ENCODE measurements at regions not wholly inside any gene's neighbourhood (a gene's known extent, or its start where the extent isn't known, plus 50 kb on each side); places are given as distances from the start of the nearest gene placed in this dataset.

DNA sequence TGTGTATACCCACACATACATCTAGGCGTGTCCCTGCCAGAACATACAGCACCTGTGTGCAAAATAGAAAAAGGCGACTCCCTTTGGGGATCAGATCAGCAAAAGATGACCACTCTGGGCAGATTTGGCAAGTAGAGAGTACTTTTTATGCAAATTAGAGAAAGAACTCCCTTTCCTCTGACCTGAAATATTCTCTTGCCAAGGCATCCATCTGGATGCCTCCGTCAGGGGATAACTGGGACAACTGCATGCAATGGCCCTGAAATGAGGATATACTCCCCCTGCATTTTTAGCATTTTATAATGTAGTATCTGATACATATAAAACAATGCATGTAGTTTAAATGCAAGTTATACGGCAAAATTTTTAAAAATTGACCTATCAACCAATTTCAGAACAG is 247.7 kb downstream of the ICOS start:
- no peaks in the 10 kb centered on the region for H3K9me3 ChIP-seq (ENCODE audit: low read length)
- no peak overlapping the region for H3K4me3 ChIP-seq (ENCODE audit: low read depth, low read length, poor library complexity, severe bottlenecking)
- ChIA-PET POLR2A (no interaction called here), CTCF (ENCODE audit: unreplicated experiment) (no interaction called here)
- intact Hi-C loops (cut with micrococcal nuclease; ENCODE audit: unreplicated experiment): no loop called here
- no peak overlapping the region for H3K27ac ChIP-seq (ENCODE audit: low read depth, low read length, poor library complexity, severe bottlenecking)
- no TSS peak for BruUV-seq (replicated peaks)
- H2AFZ ChIP-seq (ENCODE audit: low read length): no peak overlapping the region
- TF ChIP-seq EZH2phosphoT487 (IDR thresholded peaks at IDR 0.05; ENCODE audit: borderline replicate concordance, low read depth, low read length): no peak
- TF ChIP-seq, protein P1, sequence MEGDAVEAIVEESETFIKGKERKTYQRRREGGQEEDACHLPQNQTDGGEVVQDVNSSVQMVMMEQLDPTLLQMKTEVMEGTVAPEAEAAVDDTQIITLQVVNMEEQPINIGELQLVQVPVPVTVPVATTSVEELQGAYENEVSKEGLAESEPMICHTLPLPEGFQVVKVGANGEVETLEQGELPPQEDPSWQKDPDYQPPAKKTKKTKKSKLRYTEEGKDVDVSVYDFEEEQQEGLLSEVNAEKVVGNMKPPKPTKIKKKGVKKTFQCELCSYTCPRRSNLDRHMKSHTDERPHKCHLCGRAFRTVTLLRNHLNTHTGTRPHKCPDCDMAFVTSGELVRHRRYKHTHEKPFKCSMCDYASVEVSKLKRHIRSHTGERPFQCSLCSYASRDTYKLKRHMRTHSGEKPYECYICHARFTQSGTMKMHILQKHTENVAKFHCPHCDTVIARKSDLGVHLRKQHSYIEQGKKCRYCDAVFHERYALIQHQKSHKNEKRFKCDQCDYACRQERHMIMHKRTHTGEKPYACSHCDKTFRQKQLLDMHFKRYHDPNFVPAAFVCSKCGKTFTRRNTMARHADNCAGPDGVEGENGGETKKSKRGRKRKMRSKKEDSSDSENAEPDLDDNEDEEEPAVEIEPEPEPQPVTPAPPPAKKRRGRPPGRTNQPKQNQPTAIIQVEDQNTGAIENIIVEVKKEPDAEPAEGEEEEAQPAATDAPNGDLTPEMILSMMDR (conservative IDR thresholded peaks at IDR 0.05; ENCODE audit: low read length): no peak
- H3K4me1 ChIP-seq (ENCODE audit: insufficient read depth, low read length, poor library complexity, severe bottlenecking): no peaks in the 10 kb centered on the region
- no peaks in the 10 kb centered on the region for H3K79me2 ChIP-seq (ENCODE audit: insufficient read depth, low read depth, low read length)
- H3K4me2 ChIP-seq (ENCODE audit: low read length): no peak overlapping the region
- DNase-seq (ENCODE audit: low spot score): no peak
- H3K9me2 ChIP-seq (ENCODE audit: insufficient read depth, low read length): no peaks in the 10 kb centered on the region
- no peaks in the 10 kb centered on the region for H3K36me3 ChIP-seq (ENCODE audit: insufficient read depth, low read length)
- H4K20me1 ChIP-seq (ENCODE audit: insufficient read depth, low read length): no peaks in the 10 kb centered on the region

DNA sequence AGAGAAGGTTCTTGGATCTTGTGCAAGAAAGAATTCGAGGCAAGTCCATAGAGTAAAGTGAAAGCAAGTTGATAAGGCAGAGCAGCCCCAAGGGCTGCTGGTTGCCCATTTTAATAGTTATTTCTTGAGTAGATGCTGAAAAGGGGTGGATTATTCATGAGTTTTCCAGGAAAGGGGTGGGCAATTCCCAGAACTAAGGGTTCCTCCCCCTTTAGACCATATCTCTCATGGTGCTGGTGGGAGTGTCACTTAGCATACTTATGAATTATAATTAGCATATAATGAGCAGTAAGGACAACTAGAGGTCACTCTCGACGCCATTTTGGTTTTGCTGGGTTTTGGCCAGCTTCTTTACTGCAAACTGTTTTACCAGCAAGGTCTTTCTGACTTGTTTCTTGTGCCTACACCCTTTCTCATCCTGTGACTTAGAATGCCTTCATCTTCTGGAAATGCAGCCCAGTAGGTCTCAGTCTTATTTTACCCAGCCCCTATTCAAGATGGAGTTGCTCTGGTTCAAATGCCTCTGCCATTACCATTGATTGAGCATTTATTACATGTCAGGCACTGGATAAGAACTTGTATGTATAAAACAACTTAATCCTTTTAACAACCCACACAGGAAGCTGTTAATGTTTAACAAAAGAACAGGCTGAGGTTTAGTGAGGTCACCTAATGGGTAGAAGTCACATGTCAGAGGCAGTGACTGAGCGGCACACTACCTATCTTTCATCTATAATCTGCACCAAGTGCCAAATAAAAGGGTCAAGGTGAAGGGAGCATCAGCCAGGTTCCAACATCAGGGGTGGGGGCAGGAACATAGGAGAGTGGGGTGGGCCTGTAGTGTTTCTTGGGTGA is 250.9 kb downstream of the ICOS start:
- H3K36me3 ChIP-seq (ENCODE audit: insufficient read depth, low read length): no peaks in the 10 kb centered on the region
- H3K4me1 ChIP-seq (ENCODE audit: insufficient read depth, low read length, poor library complexity, severe bottlenecking): no peaks in the 10 kb centered on the region
- H3K4me2 ChIP-seq (ENCODE audit: low read length): no peak overlapping the region
- no peaks in the 10 kb centered on the region for H3K9me3 ChIP-seq (ENCODE audit: low read length)
- ChIA-PET POLR2A (interaction anchor here (1.0 kb wide), 1 partner anchor 219 kb away, joined by 5 read pairs; no protein-coding TSS in a partner anchor), CTCF (ENCODE audit: unreplicated experiment) (no interaction called here)
- no peak for DNase-seq (ENCODE audit: low spot score)
- no peaks in the 10 kb centered on the region for H3K9me2 ChIP-seq (ENCODE audit: insufficient read depth, low read length)
- no peak overlapping the region for H2AFZ ChIP-seq (ENCODE audit: low read length)
- H4K20me1 ChIP-seq (ENCODE audit: insufficient read depth, low read length): no peaks in the 10 kb centered on the region
- H3K27ac ChIP-seq (ENCODE audit: low read depth, low read length, poor library complexity, severe bottlenecking): no peak overlapping the region
- H3K79me2 ChIP-seq (ENCODE audit: insufficient read depth, low read depth, low read length): no peaks in the 10 kb centered on the region
- intact Hi-C loops (cut with micrococcal nuclease; ENCODE audit: unreplicated experiment): no loop called here
- no peak overlapping the region for H3K4me3 ChIP-seq (ENCODE audit: low read depth, low read length, poor library complexity, severe bottlenecking)
- TF ChIP-seq, protein P1 (conservative IDR thresholded peaks at IDR 0.05; ENCODE audit: low read length): no peak
- TF ChIP-seq EZH2phosphoT487 (IDR thresholded peaks at IDR 0.05; ENCODE audit: borderline replicate concordance, low read depth, low read length): no peak
- BruUV-seq (replicated peaks): no TSS peak

DNA sequence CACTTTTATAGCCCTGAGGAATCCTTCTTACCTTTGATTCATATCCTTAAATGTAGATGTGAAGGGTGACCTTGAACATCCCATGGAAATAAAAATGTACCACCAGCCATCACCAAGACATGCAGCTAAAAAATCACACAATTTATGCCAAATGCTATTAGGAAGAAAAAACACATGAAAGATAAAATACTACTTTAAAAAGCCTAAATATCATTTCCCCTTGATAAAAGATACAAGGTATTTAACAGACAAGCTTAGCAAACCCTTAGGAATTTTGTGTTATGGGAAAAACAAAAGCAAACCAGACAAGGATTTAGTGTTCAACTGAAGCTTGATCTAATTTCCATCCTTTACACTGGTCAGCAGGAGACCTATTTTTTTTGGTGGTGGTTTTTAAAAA is 255.0 kb downstream of the ICOS start:
- DNase-seq (ENCODE audit: low spot score): no peak
- Histone ChIP-seq H3K36me3 (ENCODE audit: insufficient read depth, low read length) (no peaks in the 10 kb centered on the region), H3K4me3 (ENCODE audit: low read depth, low read length, poor library complexity, severe bottlenecking) (no peak overlapping the region), H3K9me2 (ENCODE audit: insufficient read depth, low read length) (no peaks in the 10 kb centered on the region), H4K20me1 (ENCODE audit: insufficient read depth, low read length) (no peaks in the 10 kb centered on the region), H3K9me3 (ENCODE audit: low read length) (no peaks in the 10 kb centered on the region), H3K4me1 (ENCODE audit: insufficient read depth, low read length, poor library complexity, severe bottlenecking) (no peaks in the 10 kb centered on the region), H3K79me2 (ENCODE audit: insufficient read depth, low read depth, low read length) (no peaks in the 10 kb centered on the region), H3K27ac (ENCODE audit: low read depth, low read length, poor library complexity, severe bottlenecking) (no peak overlapping the region), H3K4me2 (ENCODE audit: low read length) (no peak overlapping the region), H2AFZ (ENCODE audit: low read length) (no peak overlapping the region)
- TF ChIP-seq EZH2phosphoT487 (IDR thresholded peaks at IDR 0.05; ENCODE audit: borderline replicate concordance, low read depth, low read length): no peak
- TF ChIP-seq, protein P1 (conservative IDR thresholded peaks at IDR 0.05; ENCODE audit: low read length): no peak
- no TSS peak for BruUV-seq (replicated peaks)
- ChIA-PET CTCF (ENCODE audit: unreplicated experiment) (no interaction called here), POLR2A (interaction anchor here (1.3 kb wide), 1 partner anchor 13 kb away, joined by 3 read pairs; no protein-coding TSS in a partner anchor)
- intact Hi-C loops (cut with micrococcal nuclease; ENCODE audit: unreplicated experiment): no loop called here
